Right kidney (tissue), 1 donor: ENCODE measurements at regions not wholly inside any gene's neighbourhood (a gene's known extent, or its start where the extent isn't known, plus 50 kb on each side); places are given as distances from the start of the nearest gene placed in this dataset.

Experiments used
- DNase-seq: peaks from one replicate; pipeline ENCODE4 v3.0.0-alpha.2; 2016

DNA sequence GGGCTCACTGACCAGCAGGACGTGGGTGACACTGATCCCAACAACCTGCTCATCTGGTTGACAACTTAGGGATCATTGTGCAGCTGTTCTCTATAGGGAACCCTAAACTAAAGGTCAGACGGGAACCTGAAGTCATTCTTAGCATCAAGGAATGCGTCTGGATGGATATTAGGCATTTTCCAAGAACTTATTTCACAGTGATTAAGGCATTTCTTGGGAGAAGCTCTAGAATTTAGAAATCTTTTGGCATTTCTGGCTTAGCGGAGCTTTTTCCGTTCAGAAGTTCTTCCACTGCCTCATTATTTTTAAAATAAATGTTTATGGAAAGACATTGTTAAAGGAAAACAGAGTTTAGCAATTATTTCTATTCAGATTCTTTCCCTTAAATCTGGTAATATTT, 303.3 kb upstream of the IGFBP3 start:
- no peak for DNase-seq

DNA sequence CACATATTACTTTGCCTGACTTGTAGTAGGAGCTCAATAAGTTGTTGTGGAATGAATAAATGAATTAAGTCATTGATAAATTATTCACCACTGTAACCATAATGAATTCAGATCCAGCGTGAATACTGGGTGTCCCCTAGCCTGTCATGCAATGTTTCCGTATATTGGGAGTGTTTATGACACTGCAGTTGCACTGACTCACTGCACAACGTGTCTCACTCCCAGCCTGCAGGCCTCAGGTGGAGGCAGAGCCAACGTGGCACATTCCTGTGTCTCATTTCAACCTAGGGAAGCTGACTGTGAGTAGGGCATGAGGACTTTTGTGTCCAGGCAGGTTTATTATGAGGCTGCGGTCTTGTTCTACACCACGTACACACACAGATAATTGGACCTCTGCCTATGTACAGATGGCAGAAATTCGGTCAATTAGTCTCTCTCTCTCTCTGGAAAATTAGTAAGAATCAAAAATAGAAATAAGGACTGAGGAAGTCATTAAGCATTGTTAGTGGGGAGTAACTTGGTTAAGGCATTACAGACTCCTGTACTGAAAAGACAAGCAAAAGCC, 299.1 kb upstream of the IGFBP3 start:
- no peak for DNase-seq

DNA sequence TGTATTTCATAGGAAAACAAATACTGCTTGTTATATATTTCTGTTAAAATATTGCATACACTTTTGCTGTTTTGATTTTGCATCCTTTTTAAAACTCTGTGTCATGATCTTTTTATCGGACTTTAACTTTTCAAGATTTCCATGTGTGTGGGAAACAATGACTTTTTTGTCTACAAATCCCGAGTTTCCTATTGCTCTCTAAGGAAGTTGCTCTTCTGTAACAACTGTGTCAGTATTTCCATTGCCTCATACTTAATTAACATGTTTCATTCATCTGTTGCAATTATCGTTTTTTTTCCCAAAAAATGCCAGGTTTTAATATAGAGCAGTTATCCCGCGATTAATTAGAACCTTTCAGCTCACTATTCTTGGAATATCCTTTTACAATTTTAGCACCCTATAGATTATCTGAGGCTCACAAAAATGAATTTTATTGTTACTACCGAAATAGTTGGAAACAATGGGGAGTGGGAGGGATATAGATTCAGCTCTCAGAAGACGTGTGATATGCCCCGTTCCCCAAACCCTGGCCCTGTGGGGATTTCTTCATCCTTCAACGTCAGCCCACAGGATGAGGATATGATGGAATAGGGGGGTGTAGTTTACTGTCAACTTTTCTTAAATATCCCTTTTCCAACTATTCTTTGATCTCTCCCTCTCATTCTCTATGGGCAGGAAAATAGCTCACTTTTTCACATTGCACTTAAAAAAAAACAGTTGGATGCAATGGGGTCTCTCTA, 297.6 kb upstream of the IGFBP3 start:
- DNase-seq: no peak

DNA sequence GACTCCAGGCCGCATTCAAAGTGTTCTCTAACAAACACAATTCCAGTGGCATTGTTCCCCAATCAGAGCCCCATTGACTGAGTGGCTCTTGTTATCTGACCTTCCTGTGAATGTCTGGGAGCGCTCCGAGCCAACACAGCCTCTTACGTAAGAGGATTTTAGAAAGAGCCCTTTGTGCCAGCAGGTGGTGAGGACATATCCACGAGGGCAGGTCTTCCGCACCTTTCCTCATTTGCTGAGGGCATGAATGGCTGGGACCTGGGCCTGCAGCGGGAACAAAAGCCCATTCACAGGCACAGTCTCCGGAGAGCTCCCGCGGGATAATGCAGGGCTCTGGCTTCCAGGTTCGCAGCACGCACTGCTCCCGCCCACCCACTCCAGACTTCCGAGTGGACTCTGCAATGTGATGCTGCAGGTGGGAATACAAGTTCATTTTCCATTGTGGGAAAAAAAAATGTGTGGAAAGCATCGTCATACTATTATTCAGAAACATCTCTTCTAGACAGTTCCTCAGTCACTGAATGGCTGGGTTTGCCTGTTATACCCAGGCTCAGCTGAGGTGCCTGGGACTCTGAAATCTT, 295.0 kb upstream of the IGFBP3 start:
- DNase-seq: no peak

DNA sequence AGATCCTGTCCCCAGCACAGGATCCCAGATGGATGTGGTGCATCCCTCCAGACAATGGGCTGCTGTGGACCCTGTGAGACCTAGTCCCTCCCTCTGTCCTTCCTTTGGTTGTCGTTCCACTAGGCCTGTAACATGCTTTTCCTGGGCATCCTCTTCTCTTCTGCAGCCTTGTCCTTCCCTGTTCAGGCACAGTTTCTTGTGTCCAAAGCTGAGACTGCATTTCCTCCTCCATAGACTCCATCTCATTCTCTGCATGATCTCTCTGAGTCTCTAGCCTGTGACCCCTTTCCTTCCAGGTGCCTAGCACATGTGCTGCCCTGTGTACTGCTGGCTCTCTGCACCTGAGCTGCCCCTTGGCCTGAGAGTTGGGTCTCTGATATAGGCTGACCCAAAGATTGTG, 293.5 kb upstream of the IGFBP3 start:
- no peak for DNase-seq

DNA sequence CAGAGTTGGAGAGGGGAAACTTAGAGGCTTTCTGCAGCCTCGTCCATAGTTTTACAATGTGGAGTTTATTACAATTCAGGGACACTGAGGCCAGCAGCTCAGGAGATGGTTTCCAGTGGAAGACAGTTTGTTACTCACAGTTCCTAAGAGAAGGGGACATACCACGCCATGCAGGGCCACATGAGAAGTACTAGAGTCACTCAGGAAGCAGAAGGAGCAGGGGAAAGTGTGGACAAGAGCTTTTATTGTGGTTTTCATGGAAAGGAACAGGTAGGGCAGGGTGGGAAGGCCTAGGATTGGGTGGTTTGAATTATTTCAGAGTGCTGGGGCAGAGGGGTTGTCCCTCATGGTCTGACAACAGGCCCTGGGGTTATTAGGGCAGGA, 292.1 kb upstream of the IGFBP3 start:
- DNase-seq: no peak

GRCh38 chr7:46212425-46213153, 291.5 kb upstream of the IGFBP3 start:
- DNase-seq: no peak

DNA sequence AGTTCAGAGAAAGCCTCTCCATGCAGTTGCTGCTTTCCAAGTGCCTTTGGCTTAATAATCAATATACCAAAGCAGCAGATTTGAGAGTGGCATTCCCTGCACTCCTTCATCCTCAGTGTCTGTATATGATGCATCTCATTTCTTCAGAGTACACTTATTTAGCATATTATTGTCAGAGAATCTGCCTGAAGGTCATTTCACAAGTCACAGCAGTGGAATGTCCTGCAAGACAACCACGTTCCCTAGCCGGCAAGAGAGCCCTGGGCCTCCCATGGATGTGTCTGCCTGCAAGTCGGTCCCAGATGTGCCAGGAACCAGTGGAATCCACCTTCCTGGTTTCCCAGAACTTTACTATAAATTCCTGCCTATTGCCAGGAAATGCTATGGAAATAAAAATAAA, 289.4 kb upstream of the IGFBP3 start:
- DNase-seq: no peak

- DNase-seq: peak; percentile 18
Measured at GRCh38 chr7:46209611-46210388, 288.7 kb upstream of the IGFBP3 start.

DNA sequence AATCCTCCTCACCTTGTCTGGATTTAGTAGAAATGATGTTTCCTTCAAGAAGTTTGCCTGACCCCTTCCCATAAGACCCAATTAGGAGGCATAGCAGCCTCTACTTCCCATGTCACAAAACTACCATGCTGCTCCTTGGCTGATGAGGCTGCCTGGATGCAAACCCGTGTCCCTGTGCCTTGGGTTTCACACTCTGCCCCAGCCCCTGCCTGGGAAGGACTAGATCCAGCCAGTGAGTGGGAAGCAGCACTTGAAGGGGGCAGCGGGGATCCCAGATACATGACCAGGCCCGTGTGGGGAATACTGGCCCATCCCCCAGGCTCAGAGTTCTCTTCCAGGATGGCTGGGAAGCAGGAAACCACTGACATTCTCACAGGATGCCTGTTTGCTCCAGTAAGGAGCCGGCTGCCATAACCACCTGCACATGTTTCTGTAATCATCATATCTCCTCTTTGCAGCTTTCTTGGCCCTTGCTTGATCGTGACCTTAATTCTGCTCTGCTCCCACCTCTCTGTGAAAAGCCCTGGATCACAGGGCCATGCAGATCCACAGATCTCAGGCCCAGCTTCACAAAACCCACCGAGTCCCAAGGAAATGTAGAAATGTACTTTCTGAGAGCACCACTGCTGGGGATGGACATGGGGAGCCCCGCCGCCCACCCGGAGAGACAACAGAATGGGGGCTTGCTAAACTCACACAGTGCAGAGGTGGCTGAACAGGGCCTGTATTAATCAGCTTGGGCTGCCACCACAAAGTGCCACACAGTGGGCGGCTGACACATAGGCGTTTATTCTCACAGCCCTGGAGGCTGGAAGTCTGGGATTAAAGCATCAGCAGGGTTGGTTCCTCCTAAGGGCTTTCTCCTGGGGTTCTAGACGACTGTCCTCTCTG, 287.8 kb upstream of the IGFBP3 start:
- DNase-seq: peak; percentile 33

DNA sequence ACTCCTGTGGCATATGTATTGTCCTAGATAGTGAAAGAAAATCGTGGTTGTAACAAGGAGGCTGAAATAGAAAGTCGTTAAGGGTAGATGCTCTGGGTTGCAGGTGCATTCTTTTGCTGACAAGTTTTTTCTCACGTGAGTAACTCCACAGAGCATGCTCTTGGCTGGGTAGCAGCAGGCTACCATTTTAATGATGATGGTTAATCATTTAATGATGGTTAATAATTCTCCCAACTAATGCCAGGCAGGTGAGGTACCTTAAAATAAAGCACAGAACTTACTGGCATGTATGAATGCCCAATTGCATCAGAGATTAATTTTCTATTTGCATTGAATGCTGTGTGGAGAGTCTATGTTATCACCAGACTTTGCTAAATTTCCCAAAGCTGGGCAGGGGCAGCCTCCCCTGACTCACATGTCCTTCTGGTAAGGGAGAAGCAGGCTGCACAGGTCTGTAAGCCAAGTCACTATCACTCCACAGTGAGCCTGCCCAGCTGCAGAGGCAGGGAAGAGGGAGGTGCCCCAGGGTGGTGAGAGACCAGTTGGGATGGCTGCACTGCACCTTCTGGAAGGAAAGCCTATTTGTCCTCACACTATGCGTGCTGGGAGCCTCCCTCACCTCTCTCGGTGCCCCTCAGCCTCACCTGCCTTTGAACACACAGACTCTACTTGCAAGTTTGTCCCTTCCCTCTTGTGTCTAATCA, 287.0 kb upstream of the IGFBP3 start:
- peak; percentile 53 for DNase-seq

- no peak for DNase-seq
Measured at GRCh38 chr7:46206476-46207060, 285.5 kb upstream of the IGFBP3 start.

DNA sequence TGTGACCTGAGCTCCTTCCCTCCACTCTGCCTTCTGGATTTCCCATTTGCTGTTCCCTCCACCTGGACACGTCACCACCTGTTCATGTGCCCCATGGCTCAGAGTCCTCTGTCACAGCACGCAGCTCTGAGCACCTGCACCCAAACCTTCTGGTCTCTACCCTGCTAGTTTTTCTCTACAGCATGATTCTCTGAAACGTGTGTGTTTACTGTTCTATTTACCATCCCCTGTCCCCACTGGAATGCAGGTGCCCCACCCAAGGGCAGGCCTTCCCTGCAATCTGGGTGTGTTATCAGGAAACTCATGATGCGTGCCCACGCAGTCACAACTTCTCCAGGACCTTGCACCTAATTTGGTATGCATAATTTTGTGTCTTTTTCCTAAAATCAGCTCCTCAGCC, 284.4 kb upstream of the IGFBP3 start:
- DNase-seq: no peak

DNA sequence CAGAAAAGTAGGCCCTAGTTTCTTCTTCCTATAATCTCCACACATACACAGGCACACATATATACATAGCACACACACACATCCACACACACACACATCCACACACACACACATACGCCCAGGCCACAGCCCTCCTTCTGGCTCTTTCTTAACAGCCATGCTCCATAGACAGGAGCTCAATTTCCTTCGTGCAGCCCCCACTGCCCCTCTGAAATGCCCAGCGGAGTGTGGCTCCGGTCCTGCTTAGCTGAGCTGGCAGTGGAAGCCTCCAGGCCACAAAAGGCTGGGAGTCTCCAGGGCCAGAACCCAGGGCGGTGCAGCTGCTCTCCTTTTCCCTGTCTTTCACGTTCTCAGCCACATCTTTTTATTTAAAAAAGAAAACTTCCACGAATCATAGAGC, 282.9 kb upstream of the IGFBP3 start:
- peak; percentile 17 for DNase-seq

- no peak for DNase-seq
Measured at GRCh38 chr7:46202379-46202778, 281.3 kb upstream of the IGFBP3 start.

GRCh38 chr7:46201961-46202360, 280.9 kb upstream of the IGFBP3 start:
- no peak for DNase-seq

DNA sequence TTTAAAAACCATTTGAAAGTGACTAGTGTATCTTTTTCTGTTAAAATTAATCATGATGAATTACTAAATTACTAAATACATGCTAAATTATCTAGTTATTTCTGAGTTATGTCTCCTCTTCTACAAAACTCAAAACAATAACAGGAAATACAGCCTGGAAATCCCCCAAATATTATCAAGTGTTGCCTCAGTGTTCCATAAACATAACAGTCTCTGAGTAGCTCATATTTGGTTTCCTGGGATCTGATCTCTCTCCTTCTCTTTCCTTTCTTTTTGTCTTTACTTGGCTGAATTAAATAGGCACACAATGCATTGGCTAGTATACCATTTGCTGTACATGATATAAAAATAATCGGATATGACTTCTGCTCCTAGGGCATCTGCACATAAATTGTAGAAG, 277.6 kb upstream of the IGFBP3 start:
- DNase-seq: no peak

DNA sequence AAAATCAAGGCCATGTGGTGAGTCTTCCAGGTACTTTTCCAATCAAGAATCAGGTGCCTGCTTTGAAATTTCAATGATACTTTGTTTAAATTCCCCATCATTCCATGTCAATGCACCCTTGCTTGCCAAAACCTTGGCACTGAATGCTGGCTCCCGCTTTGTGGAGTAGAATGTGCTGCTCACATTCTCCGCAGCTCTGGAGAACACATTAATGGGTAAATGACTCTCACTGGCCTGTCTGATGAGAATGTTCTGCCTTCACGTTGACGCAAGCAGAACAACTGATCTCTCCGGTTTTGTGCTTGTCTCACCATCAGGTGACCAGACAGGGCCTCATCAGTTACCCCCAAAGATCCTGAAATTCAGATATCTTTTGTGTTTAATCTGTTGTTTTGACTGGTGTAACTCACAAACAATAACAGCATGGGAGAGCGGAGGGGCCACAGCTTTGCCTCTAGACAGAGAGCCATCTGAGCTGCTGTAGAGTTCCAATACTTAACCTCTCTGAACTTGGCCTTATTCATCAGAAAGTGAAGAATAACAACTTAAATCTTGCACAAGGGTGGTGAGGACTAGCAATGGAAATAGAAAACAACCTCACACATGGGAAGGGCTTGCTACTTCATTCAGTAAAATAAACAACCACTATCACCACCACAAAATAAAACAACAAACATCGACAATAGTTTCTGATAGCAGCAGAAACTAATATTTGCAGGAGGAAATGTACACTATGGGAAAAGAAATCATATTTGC, 276.9 kb upstream of the IGFBP3 start:
- DNase-seq: no peak

GRCh38 chr7:46195934-46196333, 274.9 kb upstream of the IGFBP3 start:
- no peak for DNase-seq

DNA sequence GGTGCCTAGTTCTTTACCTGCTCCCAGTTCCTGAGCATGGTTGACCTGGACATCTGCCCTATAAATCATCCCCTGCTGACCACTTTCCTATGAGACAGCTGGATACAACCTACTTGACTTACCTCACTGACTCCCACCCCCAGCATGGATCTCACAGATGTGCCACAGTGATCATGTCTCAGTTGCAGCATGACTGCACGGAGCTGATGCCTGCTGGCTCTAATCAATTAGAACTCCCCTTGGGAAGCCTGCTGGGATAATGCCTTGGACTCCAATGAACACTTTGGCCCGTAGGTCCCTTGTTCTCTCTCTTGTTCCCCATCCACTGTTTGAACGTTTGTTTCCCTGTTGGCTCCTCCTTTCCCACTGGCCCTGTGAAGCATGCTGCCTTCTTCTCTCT, 271.2 kb upstream of the IGFBP3 start:
- DNase-seq: no peak
